ENCODE measurements at regions not wholly inside any gene's neighbourhood (a gene's known extent, or its start where the extent isn't known, plus 50 kb on each side); places are given as distances from the start of the nearest gene placed in this dataset.
A peak's percentile ranks its signal among the peaks of the same experiment; 100 is the strongest.

DNA sequence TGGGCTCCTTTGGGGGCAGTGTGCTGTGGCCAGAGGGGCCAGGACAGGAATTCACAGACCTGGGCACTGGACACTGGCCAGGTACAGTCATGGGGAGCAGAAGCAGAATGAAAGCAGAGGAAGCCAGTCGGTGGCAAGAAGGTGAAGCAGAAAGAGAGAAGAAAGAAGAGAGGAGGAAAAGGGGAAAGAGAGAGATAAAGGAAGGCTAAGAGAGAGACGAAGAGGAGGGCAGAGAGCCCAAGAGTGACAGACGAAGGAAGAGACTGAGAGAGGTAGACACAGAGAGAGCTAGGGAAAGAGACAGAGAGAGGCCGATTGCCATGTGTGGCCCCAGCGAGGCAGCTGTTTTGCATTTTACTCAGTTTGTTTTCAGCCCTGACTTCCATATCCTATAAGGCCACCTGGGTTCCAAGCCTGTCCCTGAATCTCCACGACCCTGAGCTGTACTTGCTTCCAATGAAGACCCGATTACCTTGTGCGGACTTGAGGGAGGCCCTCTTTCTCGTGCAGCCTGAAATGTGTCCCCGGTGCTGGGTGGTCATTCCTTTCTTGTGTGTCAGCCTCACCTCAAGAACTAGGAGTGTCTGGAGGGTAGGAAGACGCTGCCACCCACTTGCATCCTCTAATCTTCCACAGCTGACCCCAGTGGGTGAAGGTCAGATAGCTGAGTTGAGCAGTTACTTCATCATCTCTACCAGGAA lies 73.9 kb downstream of the LSM3 start:
- TF ChIP-seq POLR2A (IDR thresholded peaks at IDR 0.05; ENCODE audit: low read depth, low read length) (no peak), TAF1 (IDR thresholded peaks at IDR 0.05; ENCODE audit: borderline replicate concordance, low read depth, low read length) (no peak), POLR2AphosphoS5 (IDR thresholded peaks at IDR 0.05; ENCODE audit: low read depth, low read length) (no peak)
- FAIRE-seq (no peak), DNase-seq (ENCODE audit: insufficient read length) (no peak)

DNA sequence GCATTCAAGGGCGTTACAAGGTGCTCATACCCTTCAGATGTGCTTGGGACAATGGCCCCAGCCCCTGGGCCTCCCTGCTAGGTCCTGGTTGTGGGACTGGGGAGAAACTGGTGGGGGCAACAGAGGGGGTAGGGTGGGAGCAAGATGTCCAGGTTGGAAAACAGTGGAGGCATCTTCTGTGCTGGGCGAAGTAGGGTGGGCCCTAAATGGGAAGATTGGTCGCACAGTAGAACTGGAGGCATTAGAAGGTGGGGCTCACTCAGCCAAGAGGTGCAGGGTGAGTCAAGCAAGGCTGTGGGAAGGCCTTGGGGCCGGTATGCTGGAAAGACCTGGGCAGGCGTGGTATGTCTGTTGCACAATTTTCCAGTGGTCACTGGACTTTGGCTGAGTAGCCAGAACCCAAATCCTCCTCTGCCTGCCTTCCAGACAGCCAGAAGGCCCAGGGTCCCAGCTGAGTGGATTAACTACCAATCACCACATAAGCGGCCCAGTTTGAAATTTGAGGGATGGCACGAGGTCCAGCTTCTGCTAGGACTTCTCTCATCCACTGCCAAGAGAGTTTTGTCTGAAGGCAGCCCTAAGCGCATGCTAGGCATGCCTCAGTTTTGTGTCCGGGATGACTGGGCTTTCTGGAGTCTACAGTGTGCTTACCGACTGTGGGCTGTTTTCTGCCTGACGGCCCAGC lies 74.5 kb downstream of the LSM3 start:
- DNase-seq (ENCODE audit: insufficient read length) = no peak
- TF ChIP-seq POLR2AphosphoS5 (IDR thresholded peaks at IDR 0.05; ENCODE audit: low read depth, low read length) (no peak), POLR2A (IDR thresholded peaks at IDR 0.05; ENCODE audit: low read depth, low read length) (no peak), TAF1 (IDR thresholded peaks at IDR 0.05; ENCODE audit: borderline replicate concordance, low read depth, low read length) (no peak)
- FAIRE-seq = no peak

DNA sequence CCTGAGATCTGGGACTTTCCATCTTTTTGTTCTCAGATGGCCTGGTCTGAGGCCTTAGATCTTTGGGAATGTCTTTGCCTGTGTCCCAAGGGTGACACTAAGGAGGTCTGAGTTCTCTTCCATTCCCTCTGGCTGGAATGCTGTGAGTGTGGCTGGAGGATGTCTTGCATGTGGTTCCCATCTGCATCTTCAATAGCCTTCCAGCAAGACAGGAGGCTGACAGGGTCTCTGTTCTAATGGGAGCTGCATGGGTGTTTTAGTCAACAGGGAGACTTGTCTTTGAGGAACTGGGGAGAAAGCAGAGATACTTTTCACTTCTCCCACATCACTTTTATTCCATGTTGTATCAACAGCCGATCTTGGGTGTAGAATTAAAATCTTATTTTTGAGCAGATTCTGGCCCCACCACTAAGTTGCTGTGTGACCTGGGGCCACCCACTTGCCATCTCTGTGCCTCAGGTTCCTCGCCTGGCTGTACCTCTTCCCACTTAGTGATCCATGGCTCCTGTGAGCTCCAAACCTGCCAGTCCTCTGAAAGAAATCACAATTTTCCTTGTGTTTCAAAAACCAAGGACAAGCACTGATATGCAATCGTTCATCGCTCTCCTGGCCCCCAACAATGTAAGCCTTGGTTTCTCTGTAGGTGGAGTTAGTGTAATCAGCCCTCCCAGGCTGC lies 75.2 kb downstream of the LSM3 start:
- DNase-seq (ENCODE audit: insufficient read length) (no peak), FAIRE-seq (no peak)
- TF ChIP-seq POLR2AphosphoS5 (IDR thresholded peaks at IDR 0.05; ENCODE audit: low read depth, low read length) = no peak
- no peak for TF ChIP-seq TAF1 (IDR thresholded peaks at IDR 0.05; ENCODE audit: borderline replicate concordance, low read depth, low read length)
- no peak for TF ChIP-seq POLR2A (IDR thresholded peaks at IDR 0.05; ENCODE audit: low read depth, low read length)

DNA sequence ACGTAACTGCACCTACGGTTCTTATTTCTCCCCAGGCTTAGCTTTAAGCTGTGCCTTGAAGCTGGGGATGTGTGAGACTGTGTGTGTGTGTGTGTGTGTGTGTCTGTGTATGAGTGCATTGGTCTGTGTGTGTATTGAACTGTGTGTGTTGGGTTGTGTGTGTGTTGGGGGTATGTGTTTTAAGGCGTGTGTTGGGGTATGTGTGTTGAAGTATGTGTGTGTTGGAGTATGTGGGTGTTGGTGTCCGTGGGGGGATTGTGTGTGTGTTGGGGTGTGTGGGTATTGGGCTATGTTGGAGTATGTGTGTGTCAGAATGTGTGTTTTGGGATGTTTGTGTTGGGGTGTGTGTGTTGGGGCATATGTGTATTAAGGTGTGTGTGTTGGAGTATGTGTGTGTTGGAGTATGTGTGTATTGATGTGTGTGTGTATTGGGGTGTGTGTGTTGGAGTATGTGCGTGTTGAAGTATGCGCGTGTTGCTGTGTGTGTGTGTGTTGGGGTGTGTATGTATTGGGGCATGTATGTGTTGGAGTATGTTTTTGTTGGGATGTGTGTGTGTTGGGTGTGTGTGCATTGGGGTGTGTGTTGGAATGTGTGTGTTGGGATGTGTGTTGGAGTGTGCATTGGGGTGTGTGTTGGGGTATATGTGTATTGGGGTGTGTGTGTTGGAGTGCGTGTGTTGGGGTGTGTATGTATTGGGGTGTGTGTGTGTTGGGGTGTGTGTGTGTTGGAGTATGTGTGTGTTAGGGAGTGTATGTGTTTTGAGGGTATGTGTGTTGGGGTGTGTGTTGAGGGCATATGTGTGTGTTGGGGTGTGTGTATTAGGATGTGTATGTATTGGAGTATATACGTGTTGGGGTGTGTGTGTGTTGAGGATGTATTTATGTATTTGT lies 76.4 kb downstream of the LSM3 start:
- FAIRE-seq = no peak

DNA sequence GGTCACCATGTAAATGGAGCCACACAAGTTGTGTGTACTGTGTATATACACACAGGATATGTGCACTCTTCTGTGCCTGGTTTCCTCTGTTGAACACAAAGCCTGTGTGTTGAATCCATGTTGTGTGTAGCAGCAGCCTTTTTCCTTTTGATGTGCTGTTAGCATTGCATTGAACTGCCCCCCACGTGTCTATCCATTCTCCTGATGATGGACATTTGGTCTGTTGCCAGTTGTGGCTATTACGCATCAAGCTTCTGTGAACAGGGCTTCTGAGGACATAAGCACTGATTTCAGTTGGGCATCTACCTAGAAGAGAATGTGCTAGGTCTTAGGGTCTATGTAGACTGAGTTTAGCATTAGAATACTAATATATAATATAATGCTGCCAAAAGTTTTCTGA lies 77.4 kb downstream of the LSM3 start:
- DNase-seq (ENCODE audit: insufficient read length) = no peak
- no peak for FAIRE-seq
- TF ChIP-seq POLR2A (IDR thresholded peaks at IDR 0.05; ENCODE audit: low read depth, low read length) (no peak), TAF1 (IDR thresholded peaks at IDR 0.05; ENCODE audit: borderline replicate concordance, low read depth, low read length) (no peak), POLR2AphosphoS5 (IDR thresholded peaks at IDR 0.05; ENCODE audit: low read depth, low read length) (no peak)

More for the DNA sequence above, 76.4 kb downstream of the LSM3 start:
- no peak for DNase-seq (ENCODE audit: insufficient read length)
- TF ChIP-seq POLR2A (IDR thresholded peaks at IDR 0.05; ENCODE audit: low read depth, low read length) = no peak
- TF ChIP-seq TAF1 (IDR thresholded peaks at IDR 0.05; ENCODE audit: borderline replicate concordance, low read depth, low read length) = no peak
- no peak for TF ChIP-seq POLR2AphosphoS5 (IDR thresholded peaks at IDR 0.05; ENCODE audit: low read depth, low read length)

DNA sequence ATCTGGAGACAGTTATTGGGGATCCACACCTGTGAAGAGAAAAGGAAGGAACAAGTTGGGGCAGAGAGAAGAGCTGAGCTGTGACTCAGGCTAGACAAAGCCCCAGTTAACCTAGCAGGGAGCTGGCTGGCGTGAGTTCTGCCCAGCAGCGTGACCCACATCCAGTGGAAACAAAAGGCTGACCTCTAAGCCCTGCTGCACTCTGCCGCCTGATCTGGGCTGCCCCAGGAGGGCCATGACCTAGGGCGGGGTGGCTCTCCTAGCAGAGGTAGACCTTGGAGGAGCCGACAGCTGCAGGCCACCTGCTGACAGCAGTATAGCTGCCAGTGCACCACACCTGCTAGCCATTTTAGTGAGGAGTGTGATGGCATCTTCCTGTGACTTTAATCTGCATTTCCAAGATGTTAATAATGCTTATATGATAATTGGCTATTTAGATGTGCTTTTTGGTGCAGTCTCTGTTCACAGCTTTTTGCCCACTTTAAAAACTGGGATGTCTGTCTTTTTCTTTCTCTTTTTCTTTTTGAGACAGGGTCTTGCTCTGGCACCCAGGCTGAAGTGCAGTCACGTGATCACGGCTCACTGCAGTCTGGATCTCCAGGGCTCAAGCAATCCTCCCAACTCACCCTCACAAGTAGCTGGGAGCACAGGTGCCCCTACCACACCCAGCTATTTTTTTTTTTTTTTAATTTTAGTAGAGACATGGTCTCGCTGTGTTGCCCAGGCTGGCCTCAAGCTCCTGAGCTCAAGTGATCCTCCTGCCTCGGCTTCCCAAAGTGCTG lies 78.1 kb downstream of the LSM3 start:
- TF ChIP-seq POLR2AphosphoS5 (IDR thresholded peaks at IDR 0.05; ENCODE audit: low read depth, low read length) (no peak), TAF1 (IDR thresholded peaks at IDR 0.05; ENCODE audit: borderline replicate concordance, low read depth, low read length) (no peak), POLR2A (IDR thresholded peaks at IDR 0.05; ENCODE audit: low read depth, low read length) (no peak)
- FAIRE-seq (no peak), DNase-seq (ENCODE audit: insufficient read length) (no peak)

DNA sequence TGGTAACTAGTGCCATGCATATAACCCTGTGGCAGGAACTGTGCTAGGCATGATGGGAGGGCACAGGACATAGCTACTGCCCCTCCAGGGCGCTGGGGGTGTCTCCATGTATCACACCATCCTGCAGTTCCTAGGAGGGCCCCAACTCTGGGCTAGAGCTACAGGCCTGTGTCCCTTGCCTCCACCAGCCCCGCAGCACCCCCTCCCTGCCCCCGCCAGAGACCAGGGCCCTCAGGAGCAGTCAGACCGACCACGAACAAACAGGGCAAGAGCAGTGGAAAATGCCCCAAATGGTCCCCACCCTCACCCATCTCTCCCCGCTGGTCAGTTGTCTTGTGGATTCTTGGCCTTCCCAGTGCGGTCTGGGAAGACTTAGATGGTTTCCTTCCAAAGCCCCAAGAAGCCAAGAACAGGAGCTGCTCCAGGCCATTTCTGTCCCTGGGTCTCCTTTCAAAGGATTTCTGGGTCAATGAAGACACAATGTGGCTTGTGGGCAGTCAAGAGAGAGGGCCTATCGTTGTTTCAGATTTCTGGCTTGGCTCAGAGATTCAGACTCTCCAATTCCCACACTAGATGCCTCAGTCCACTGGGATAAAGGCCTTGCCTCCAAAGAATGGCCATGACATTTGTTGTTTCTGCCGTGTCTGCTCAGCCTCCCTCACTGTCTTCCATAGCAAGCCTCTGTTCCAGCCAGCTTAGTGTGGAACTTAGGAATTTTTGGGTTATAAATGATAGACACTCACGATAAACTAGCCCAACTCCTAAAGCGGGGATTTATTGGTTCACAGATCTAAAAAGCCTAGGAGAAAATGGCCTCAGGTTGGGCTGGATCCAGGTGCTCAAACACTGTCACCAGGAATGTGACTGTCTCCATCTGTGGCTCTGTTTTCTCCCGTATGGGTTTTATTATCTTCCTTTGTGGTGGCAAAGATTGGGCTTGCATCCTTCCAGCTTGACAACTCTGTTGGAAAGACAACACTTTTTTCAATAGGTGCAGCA lies 80.6 kb downstream of the LSM3 start:
- DNase-seq (ENCODE audit: insufficient read length) = no peak
- no peak for FAIRE-seq
- TF ChIP-seq POLR2A (IDR thresholded peaks at IDR 0.05; ENCODE audit: low read depth, low read length) = no peak
- TF ChIP-seq TAF1 (IDR thresholded peaks at IDR 0.05; ENCODE audit: borderline replicate concordance, low read depth, low read length) = no peak
- TF ChIP-seq POLR2AphosphoS5 (IDR thresholded peaks at IDR 0.05; ENCODE audit: low read depth, low read length) = no peak

DNA sequence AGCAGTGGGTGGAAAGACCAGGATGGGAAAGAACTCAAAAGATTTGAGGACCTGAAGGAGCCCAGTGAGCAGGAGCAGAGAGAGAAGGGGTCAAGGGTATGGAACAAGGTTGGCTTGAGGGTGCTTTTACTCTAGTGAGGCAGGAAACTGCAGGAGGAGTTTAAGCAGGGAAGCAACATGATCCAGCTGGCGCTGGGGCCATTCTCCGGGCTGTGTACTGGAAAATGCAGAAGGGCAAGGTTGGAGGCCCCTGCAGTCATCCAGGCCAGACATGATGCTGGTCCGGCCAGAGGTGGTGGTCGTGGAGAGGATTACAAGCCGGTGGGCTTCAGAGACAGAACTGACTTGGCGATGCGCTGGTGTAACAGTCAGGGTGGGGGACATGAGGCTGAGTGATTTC lies 81.8 kb downstream of the LSM3 start:
- DNase-seq (ENCODE audit: insufficient read length) = no peak
- FAIRE-seq = no peak
- TF ChIP-seq POLR2A (IDR thresholded peaks at IDR 0.05; ENCODE audit: low read depth, low read length) (no peak), POLR2AphosphoS5 (IDR thresholded peaks at IDR 0.05; ENCODE audit: low read depth, low read length) (no peak), TAF1 (IDR thresholded peaks at IDR 0.05; ENCODE audit: borderline replicate concordance, low read depth, low read length) (no peak)

DNA sequence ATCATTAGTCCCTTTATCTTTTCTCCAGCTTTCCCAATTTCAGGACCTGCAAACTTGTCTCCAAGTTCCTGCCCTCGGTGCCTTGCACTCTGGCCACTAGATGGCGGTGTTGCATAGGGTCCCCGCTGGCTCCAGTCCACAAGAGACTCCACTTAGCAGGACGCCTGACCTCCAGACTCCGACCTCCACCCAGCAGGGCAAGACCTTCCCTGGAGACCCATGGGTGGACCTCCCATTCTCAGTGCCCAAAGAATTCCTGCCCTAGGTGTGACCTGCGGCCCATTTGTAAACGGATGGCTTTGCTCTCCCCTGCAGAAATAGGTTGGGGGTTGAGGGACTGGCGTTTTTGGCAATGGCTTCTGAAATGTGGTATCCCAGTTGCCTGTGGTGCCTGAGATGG lies 82.6 kb downstream of the LSM3 start:
- FAIRE-seq = no peak
- peak; percentile 73 for DNase-seq (ENCODE audit: insufficient read length)
- TF ChIP-seq TAF1 (IDR thresholded peaks at IDR 0.05; ENCODE audit: borderline replicate concordance, low read depth, low read length) (no peak), POLR2A (IDR thresholded peaks at IDR 0.05; ENCODE audit: low read depth, low read length) (no peak), POLR2AphosphoS5 (IDR thresholded peaks at IDR 0.05; ENCODE audit: low read depth, low read length) (no peak)
